ENCODE measurements at regions not wholly inside any gene's neighbourhood (a gene's known extent, or its start where the extent isn't known, plus 50 kb on each side); places are given as distances from the start of the nearest gene placed in this dataset.

DNA sequence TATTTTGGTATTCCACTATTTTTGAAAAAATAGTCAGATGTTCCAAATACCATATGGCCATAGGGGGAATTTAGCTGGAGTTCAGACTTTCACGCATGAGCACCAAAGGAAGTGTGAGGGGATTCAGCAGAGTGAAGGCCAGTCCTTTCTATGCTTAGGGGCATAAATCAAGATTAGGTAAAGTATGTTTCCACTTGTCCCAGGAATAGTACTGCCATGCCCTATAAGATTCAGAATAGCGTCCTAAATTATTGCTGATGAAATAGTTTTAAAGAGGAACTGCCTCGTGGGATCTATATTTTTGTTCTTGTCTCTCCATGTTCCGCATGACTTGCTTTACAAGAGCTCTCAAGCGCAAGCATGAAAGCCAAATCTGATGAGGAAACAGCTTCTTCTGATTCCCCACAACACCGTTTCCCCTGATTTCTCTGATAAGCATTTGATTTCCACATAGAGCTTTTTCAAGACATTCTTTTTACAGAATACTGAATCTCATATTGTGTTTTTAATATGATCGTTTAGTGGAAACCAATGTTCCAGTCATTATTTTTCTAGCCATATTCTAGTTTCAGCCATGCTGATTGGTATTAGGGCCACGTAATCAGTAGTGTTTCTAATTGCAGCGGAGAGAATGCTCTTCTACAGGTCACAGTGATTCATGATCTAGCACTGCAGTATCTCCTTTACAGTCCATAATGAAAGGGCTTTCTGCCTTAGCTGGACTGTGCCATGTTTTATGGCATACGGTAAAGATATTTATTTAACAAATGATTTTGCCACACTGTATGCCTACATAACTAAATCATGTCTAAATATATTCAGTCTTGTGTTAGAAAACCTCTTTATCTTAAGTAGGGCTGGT, 492.3 kb downstream of the CENPC start:
- H3K79me2 ChIP-seq (ENCODE audit: insufficient read depth, low read length), result no peaks in the 10 kb centered on the region
- no peak for TF ChIP-seq CTCF (IDR thresholded peaks at IDR 0.05; ENCODE audit: insufficient read depth, low read length, poor library complexity, severe bottlenecking)
- no peak for TF ChIP-seq EZH2phosphoT487 (conservative IDR thresholded peaks at IDR 0.05; ENCODE audit: low read length)
- no peaks in the 10 kb centered on the region for H3K36me3 ChIP-seq (ENCODE audit: low read length)
- no peaks in the 10 kb centered on the region for H3K9me3 ChIP-seq (ENCODE audit: insufficient read depth, low read length)
- no peak overlapping the region for H3K9ac ChIP-seq (ENCODE audit: low read length)
- H3K27ac ChIP-seq (ENCODE audit: low read depth, low read length), result no peak overlapping the region
- no peaks in the 10 kb centered on the region for H3F3A ChIP-seq (ENCODE audit: insufficient read depth)
- H3K4me2 ChIP-seq (ENCODE audit: low read depth, low read length, poor library complexity, severe bottlenecking), result no peak overlapping the region
- no peaks in the 10 kb centered on the region for H4K20me1 ChIP-seq (ENCODE audit: low read depth, low read length)
- no peak overlapping the region for H2AFZ ChIP-seq (ENCODE audit: low read depth, low read length, severe bottlenecking)
- no peaks in the 10 kb centered on the region for H3K9me2 ChIP-seq (replicated peaks; ENCODE audit: insufficient read depth, low read length)
- no peak overlapping the region for H3K4me3 ChIP-seq (ENCODE audit: insufficient read depth, low read length, poor library complexity, severe bottlenecking)
- H3K27me3 ChIP-seq (ENCODE audit: low read length), result no peaks in the 10 kb centered on the region

DNA sequence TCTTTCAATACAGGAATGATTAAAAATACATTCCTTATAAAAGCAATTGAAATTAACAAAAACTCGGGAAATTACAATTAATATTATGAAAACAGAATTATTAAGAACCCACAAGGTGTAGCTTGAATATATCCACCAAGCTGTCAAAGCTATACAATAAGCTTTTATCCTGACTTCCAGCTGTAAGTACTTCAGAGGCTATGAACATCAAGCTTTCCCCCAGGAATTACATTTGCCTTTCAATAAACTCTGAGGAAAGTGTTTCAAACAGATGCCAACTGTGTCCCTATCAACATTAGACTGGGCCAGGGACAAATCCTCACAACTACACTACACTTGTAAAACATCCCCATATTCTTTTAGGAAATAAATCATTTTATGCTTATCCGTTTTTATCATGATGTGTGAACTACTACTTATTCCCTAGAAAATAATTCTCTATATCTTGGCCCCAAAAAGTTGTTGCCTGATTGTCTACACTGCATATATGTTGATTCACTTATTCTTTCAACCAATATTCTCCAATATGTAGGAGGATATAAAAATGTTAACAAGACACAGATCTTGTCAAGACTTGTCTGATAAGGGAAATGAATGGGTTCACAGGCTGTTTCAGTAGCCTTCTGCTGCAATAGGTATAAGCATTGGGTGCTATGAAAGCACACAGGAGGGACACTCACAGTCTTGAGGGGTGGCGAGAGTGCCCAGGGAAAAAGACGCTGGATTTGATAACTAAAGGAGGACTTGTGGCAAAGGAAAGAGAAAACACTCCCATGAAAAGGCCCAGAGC, 494.1 kb downstream of the CENPC start:
- H3K4me2 ChIP-seq (ENCODE audit: low read depth, low read length, poor library complexity, severe bottlenecking), result no peak overlapping the region
- H3K79me2 ChIP-seq (ENCODE audit: insufficient read depth, low read length), result no peaks in the 10 kb centered on the region
- H3K9me3 ChIP-seq (ENCODE audit: insufficient read depth, low read length), result no peaks in the 10 kb centered on the region
- no peak overlapping the region for H3K4me3 ChIP-seq (ENCODE audit: insufficient read depth, low read length, poor library complexity, severe bottlenecking)
- H2AFZ ChIP-seq (ENCODE audit: low read depth, low read length, severe bottlenecking), result no peak overlapping the region
- no peaks in the 10 kb centered on the region for H3K9me2 ChIP-seq (replicated peaks; ENCODE audit: insufficient read depth, low read length)
- no peak for TF ChIP-seq EZH2phosphoT487 (conservative IDR thresholded peaks at IDR 0.05; ENCODE audit: low read length)
- TF ChIP-seq CTCF (IDR thresholded peaks at IDR 0.05; ENCODE audit: insufficient read depth, low read length, poor library complexity, severe bottlenecking), result no peak
- H4K20me1 ChIP-seq (ENCODE audit: low read depth, low read length), result no peaks in the 10 kb centered on the region
- H3K36me3 ChIP-seq (ENCODE audit: low read length), result no peaks in the 10 kb centered on the region
- no peak overlapping the region for H3K9ac ChIP-seq (ENCODE audit: low read length)
- H3K27me3 ChIP-seq (ENCODE audit: low read length), result no peaks in the 10 kb centered on the region
- no peak overlapping the region for H3K27ac ChIP-seq (ENCODE audit: low read depth, low read length)
- H3F3A ChIP-seq (ENCODE audit: insufficient read depth), result no peaks in the 10 kb centered on the region

DNA sequence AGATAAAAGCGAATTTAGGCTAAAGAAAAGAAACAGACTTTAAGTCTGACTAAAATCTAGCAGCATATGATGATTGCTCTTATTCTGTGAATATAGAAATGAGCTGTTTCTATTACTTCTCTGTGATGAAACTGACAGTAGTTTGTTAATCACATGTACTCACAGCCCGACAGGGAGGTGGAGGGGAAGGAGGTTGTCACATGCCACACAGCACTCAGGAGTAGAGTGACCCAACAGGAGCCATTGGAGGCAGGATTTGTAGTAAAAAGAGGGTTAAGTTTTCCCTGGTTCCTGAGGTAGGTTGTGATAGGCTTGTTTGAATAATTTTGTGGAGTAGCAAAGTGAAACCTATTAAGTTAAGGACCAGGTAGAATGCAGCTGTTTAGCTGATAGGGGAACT, 495.9 kb downstream of the CENPC start:
- Histone ChIP-seq H2AFZ (ENCODE audit: low read depth, low read length, severe bottlenecking) (no peak overlapping the region), H3K4me3 (ENCODE audit: insufficient read depth, low read length, poor library complexity, severe bottlenecking) (no peak overlapping the region), H3F3A (ENCODE audit: insufficient read depth) (no peaks in the 10 kb centered on the region), H4K20me1 (ENCODE audit: low read depth, low read length) (no peaks in the 10 kb centered on the region), H3K36me3 (ENCODE audit: low read length) (no peaks in the 10 kb centered on the region), H3K27me3 (ENCODE audit: low read length) (no peaks in the 10 kb centered on the region), H3K79me2 (ENCODE audit: insufficient read depth, low read length) (no peaks in the 10 kb centered on the region), H3K9me3 (ENCODE audit: insufficient read depth, low read length) (no peaks in the 10 kb centered on the region), H3K9me2 (replicated peaks; ENCODE audit: insufficient read depth, low read length) (no peaks in the 10 kb centered on the region), H3K4me2 (ENCODE audit: low read depth, low read length, poor library complexity, severe bottlenecking) (no peak overlapping the region), H3K9ac (ENCODE audit: low read length) (no peak overlapping the region), H3K27ac (ENCODE audit: low read depth, low read length) (no peak overlapping the region)
- no peak for TF ChIP-seq CTCF (IDR thresholded peaks at IDR 0.05; ENCODE audit: insufficient read depth, low read length, poor library complexity, severe bottlenecking)
- TF ChIP-seq EZH2phosphoT487 (conservative IDR thresholded peaks at IDR 0.05; ENCODE audit: low read length), result no peak

All from SU-DHL-6 (cell line).